Lower leg skin (tissue), 3 donors: ENCODE measurements at regions not wholly inside any gene's neighbourhood (a gene's known extent, or its start where the extent isn't known, plus 50 kb on each side); places are given as distances from the start of the nearest gene placed in this dataset.

ENCODE experiments used
- POLR2A ChIP-seq, 2 donors: fragments of 450-650 bp; IDR thresholded peaks; one replicate each; pipeline ENCODE4 v1.6.1; 2016 to 2017; ENCODE audit warnings: antibody characterized with exemption in 2 of 2, mild to moderate bottlenecking in 1 of 2, moderate library complexity in 1 of 2
- TF ChIP-seq, protein P1 (sequence below), 3 donors: fragments of 450-650 bp; IDR thresholded peaks; one replicate each; pipeline ENCODE4 v1.5.1; 2016; ENCODE audit warnings: antibody characterized with exemption in 3 of 3, mild to moderate bottlenecking in 3 of 3, moderate library complexity in 2 of 3

DNA sequence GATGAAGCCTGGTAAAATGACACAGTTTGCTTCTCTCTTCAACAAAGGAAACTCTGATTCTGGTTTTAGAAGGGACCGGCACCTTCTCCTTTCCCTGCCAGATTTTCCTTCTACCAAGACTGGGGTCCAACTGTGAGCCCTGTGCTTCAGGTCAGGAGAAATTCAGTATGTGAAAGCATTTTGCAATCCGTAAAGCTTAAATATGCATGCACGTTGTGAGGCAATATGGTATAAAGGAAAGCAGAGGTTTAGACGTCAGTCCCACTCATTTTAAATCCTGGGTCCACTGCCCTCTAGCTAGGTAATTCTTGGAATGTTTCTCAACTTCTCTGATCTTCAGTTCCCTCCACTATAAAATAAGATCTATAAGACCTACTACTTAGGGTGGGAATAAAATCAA, 359.0 kb upstream of the NPSR1 start:
- TF ChIP-seq, protein P1, sequence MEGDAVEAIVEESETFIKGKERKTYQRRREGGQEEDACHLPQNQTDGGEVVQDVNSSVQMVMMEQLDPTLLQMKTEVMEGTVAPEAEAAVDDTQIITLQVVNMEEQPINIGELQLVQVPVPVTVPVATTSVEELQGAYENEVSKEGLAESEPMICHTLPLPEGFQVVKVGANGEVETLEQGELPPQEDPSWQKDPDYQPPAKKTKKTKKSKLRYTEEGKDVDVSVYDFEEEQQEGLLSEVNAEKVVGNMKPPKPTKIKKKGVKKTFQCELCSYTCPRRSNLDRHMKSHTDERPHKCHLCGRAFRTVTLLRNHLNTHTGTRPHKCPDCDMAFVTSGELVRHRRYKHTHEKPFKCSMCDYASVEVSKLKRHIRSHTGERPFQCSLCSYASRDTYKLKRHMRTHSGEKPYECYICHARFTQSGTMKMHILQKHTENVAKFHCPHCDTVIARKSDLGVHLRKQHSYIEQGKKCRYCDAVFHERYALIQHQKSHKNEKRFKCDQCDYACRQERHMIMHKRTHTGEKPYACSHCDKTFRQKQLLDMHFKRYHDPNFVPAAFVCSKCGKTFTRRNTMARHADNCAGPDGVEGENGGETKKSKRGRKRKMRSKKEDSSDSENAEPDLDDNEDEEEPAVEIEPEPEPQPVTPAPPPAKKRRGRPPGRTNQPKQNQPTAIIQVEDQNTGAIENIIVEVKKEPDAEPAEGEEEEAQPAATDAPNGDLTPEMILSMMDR (IDR thresholded peaks at IDR 0.05): no peak
- TF ChIP-seq POLR2A (IDR thresholded peaks at IDR 0.05): no peak
